ENCODE measurements at regions not wholly inside any gene's neighbourhood (a gene's known extent, or its start where the extent isn't known, plus 50 kb on each side); places are given as distances from the start of the nearest gene placed in this dataset.

DNA sequence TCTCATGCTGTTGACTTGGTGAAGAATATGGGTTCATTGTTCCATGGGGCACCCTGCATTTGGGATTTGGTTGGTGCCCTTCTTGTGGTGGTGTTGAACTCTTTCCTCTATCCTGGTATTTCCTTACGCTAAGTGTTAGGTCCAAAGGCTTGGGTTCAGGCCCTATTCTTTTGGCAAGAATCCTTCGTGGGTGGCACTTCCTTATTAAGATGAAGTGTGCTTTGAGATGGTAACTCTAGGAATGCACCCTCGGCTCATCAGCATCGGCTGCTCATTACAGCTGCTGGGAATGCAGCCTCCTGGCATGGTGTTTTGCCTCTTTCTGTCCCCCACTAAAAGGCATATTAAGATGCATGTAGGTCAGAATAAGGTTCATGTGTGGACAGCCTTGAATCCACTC is 380.7 kb downstream of the RPS24 start:
- DNase-seq, result no peak
- no peaks in the 10 kb centered on the region for H3K36me3 ChIP-seq
- H3K27ac ChIP-seq (replicated peaks), result no peak overlapping the region
- H3K4me3 ChIP-seq, result no peak overlapping the region
- H3K4me1 ChIP-seq, result peaks cover 2% of the 10 kb centered on the region
- intact Hi-C loops (cut with micrococcal nuclease), result no loop called here
- no peaks in the 10 kb centered on the region for H3K9me3 ChIP-seq (replicated peaks)
- no peaks in the 10 kb centered on the region for H3K27me3 ChIP-seq (ENCODE audit: low read depth)
- TF ChIP-seq, protein P1, sequence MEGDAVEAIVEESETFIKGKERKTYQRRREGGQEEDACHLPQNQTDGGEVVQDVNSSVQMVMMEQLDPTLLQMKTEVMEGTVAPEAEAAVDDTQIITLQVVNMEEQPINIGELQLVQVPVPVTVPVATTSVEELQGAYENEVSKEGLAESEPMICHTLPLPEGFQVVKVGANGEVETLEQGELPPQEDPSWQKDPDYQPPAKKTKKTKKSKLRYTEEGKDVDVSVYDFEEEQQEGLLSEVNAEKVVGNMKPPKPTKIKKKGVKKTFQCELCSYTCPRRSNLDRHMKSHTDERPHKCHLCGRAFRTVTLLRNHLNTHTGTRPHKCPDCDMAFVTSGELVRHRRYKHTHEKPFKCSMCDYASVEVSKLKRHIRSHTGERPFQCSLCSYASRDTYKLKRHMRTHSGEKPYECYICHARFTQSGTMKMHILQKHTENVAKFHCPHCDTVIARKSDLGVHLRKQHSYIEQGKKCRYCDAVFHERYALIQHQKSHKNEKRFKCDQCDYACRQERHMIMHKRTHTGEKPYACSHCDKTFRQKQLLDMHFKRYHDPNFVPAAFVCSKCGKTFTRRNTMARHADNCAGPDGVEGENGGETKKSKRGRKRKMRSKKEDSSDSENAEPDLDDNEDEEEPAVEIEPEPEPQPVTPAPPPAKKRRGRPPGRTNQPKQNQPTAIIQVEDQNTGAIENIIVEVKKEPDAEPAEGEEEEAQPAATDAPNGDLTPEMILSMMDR (IDR thresholded peaks at IDR 0.05; ENCODE audit: borderline replicate concordance), result no peak

DNA sequence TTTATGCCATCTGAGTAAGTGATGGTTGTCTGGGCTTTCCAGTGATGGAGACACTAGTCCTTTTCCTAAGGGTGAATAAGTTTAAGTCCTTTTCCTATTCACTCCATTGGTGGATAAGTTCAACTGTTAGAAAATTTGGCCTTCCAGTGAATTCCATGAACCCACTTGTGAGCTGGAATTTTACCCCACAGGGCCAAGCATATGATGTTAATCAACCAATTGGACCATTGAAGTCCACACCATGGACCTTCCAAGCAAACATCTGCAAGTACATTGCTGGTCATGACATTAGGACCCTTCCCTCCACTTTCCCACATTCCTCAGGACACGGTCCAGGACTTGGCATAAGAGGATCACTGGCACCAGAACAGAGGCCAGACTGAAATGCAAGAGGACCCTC is 381.4 kb downstream of the RPS24 start:
- H3K27ac ChIP-seq (replicated peaks), result no peak overlapping the region
- no peaks in the 10 kb centered on the region for H3K36me3 ChIP-seq
- intact Hi-C loops (cut with micrococcal nuclease), result no loop called here
- no peaks in the 10 kb centered on the region for H3K27me3 ChIP-seq (ENCODE audit: low read depth)
- TF ChIP-seq, protein P1 (IDR thresholded peaks at IDR 0.05; ENCODE audit: borderline replicate concordance), result no peak
- no peak overlapping the region for H3K4me3 ChIP-seq
- DNase-seq, result no peak
- no peaks in the 10 kb centered on the region for H3K4me1 ChIP-seq
- H3K9me3 ChIP-seq (replicated peaks), result no peaks in the 10 kb centered on the region

DNA sequence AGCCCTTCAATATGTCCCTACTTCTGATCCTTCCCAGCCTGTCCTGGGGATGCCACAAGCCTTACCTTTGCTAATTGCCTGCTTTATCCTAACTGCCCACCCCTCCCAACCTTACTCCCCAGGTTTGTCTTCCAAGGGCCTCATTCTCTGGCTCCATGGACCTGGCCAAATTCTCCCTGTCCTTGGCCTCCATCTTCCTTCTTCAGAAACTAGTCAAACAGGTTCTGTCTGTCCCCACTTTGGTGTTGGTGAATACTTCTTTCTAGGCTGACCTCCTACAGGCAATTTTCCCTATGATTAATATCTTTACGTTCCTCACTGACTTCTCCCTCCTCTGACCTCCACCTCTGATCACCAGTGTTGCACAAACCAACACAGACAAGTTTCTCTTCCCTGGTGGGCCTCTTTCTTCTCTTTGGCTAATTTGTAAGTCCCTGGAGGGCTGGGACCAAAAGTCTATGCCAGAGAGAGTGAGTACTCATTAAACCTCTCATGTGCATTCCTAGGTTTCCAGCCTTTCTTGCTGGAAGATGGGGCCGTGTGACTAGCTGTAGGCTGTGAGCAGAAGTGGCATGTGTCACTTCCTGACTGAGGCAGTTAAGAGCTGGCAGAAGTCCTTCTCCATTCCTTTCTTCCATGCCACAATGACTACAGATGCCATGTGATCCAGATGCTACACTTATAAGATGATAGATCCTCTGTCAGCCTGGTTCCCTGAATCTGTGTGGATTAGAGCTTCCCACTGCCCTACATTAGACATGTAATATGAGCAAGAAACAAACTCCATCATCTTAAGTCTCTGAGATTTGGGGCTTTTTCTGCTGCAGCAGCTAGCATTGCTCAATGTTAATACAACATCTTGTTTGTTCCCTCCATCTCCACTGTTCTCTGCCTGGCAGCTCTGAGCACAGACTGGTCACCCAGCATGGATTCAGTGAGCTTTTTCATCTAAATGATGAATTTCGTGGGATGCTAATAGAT is 382.7 kb downstream of the RPS24 start:
- no peak overlapping the region for H3K27ac ChIP-seq (replicated peaks)
- TF ChIP-seq, protein P1 (IDR thresholded peaks at IDR 0.05; ENCODE audit: borderline replicate concordance), result no peak
- no peaks in the 10 kb centered on the region for H3K36me3 ChIP-seq
- no peaks in the 10 kb centered on the region for H3K4me1 ChIP-seq
- H3K27me3 ChIP-seq (ENCODE audit: low read depth), result no peaks in the 10 kb centered on the region
- H3K9me3 ChIP-seq (replicated peaks), result no peaks in the 10 kb centered on the region
- H3K4me3 ChIP-seq, result no peak overlapping the region
- DNase-seq, result no peak
- intact Hi-C loops (cut with micrococcal nuclease), result no loop called here

DNA sequence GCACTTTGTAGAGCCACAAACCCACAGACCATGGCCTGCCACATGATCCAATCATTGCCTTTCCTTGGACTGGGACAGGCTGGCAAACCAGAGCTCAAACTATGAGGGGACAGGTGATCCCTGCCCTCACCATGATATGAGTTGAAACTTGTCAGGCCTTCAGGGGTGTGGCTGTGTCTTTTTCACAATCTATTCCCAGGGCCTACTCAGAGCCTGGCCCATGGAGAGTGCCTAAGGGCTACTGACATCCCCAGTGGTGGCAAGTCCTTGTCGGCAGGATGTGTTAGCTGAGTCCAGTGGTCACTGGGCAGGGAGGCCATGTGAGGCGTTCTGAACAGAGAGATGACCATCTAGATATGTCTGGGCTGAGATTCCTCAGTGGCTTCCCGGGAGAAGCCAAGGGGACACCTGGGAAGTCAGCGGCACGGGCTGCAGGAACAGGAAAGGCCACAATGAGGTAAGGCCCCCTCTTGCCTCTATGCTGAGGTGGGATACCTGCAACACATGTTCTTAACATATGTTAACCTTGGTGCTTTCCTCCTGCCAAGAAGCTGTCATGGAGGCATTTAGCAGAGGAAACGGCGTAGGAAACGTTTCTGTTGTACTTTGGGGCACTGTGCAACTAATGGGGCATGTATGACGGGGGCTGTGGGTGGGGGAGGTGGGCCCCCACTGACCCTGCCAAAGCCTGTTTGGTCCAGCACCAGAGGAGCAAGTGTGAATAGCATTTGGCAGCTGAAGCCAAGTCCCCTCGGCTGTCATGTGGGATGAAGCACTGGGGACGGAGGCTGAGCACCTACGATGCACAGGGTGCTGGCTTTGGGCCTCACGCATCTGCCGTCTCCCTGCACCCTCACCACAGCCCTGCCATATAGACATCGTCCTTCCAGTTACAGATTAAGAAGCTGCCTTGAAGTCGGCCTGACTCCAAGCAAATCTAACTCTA is 384.0 kb downstream of the RPS24 start:
- H3K27me3 ChIP-seq (ENCODE audit: low read depth), result no peaks in the 10 kb centered on the region
- H3K4me3 ChIP-seq, result no peak overlapping the region
- TF ChIP-seq, protein P1 (IDR thresholded peaks at IDR 0.05; ENCODE audit: borderline replicate concordance), result no peak
- no peaks in the 10 kb centered on the region for H3K4me1 ChIP-seq
- H3K36me3 ChIP-seq, result no peaks in the 10 kb centered on the region
- H3K9me3 ChIP-seq (replicated peaks), result no peaks in the 10 kb centered on the region
- DNase-seq, result no peak
- no peak overlapping the region for H3K27ac ChIP-seq (replicated peaks)
- intact Hi-C loops (cut with micrococcal nuclease), result no loop called here

DNA sequence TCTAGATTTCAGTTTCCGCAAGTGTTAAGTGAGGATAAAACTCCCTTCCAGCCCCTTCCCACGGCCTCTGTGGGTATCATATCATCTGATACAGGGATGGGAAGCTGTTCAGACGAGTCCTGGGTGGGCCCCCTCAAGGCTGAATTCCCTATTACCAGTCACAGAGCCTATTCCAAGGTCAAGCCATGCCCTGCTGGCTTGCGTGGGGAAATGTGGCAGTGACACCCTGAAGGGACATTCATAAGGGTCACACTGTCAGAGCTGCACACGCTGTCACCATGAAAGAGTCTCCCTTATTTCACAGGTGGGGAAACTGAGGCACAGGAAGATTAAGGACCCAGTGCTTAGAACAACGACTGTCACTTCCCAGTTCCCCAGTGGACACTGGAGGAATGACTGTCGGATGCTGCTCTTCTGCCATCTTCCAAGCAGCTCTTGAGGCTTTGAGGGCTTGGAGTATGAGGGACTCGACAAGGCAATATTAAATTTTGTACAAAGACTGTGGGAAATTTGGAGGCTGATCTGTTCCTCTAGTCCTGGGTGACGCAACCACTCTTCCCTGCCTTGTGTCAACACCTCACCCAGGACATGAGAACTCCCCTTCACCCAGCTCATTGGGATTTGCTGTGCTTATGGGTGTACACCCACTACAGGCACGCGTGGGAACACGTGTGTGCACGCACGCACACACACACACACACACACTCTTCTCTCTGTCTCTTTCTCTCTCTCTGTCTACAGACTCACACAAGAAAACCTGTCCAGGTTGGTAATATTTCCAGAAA is 386.0 kb downstream of the RPS24 start:
- no peaks in the 10 kb centered on the region for H3K27me3 ChIP-seq (ENCODE audit: low read depth)
- H3K4me3 ChIP-seq, result no peak overlapping the region
- TF ChIP-seq, protein P1 (IDR thresholded peaks at IDR 0.05; ENCODE audit: borderline replicate concordance), result no peak
- no peaks in the 10 kb centered on the region for H3K36me3 ChIP-seq
- H3K4me1 ChIP-seq, result no peaks in the 10 kb centered on the region
- no peak for DNase-seq
- no peak overlapping the region for H3K27ac ChIP-seq (replicated peaks)
- intact Hi-C loops (cut with micrococcal nuclease), result no loop called here
- peaks cover 5% of the 10 kb centered on the region for H3K9me3 ChIP-seq (replicated peaks)
